ENCODE measurements at regions not wholly inside any gene's neighbourhood (a gene's known extent, or its start where the extent isn't known, plus 50 kb on each side); places are given as distances from the start of the nearest gene placed in this dataset.

DNA sequence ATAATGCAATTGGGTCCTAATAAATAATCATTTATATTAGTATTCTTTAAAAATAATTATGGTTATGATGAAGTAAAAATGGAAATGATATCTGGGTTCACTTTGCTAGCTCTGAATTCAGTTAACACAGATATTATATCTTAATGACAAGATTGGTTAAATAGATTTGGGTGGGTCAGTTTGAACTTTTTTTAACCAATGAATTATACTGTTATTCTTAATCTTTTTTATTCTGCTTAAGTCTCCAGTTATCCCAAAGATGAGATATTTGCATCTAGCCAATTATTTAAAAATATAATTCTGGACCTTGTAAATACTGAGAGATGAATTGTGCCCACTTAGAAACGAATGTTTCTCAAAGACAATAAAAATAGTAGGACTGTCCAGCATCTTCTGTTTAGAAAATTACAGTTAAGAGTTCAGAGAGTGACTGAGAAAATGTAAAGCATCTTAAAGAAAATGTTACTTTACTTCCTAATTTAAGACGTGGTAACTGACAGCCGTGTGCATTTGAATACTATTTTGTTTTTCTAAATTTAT lies 345.2 kb downstream of the USP25 start:
- DNase-seq: no peak

- no peak for DNase-seq
These were observed 346.0 kb downstream of the USP25 start for GRCh38 chr21:16075649-16076282.

- no peak for DNase-seq
These were observed 346.7 kb downstream of the USP25 start for GRCh38 chr21:16076465-16076864.

- DNase-seq: no peak
These were observed 348.6 kb downstream of the USP25 start for GRCh38 chr21:16078382-16078781.

GRCh38 chr21:16079830-16080229 lies 350.0 kb downstream of the USP25 start:
- no peak for DNase-seq

- no peak for DNase-seq
These were observed 351.5 kb downstream of the USP25 start for GRCh38 chr21:16081304-16081703.

DNA sequence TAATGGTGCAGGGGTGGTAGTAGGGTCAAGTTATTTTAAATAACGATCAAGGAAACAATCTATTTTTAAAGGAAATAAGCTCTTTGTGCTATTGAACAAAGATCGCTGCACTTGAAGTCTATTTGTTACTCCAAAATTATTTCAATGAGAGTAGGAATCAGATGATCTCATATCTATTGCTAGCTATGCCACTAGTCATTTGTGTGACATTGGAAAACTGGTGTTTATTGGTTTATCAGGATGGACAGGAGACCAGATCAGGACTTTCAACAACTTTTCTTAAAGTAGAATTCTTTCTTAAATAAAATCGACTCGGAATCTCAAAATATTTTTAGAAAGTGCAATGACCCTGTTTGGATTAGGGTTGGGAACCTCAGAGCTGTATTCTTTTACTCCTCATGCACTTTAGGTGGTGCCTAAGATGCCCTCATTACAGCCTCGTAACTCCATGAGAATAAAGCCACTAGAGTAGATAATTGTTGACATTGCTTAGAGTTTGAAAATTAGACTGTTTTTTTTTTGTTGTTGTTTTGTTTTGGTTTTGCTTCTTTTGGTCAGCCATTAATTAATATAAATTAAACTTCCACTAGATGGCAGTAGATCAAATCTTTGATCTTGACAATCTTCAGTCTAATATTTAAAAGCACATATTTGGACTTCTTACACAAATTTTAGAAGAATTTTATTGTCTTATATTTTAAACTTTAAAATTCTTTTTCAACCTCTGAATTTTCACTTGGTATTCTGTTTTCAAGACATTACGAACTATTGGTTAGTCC lies 352.4 kb downstream of the USP25 start:
- no peak for DNase-seq

GRCh38 chr21:16084776-16085364 lies 355.1 kb downstream of the USP25 start:
- no peak for DNase-seq

DNA sequence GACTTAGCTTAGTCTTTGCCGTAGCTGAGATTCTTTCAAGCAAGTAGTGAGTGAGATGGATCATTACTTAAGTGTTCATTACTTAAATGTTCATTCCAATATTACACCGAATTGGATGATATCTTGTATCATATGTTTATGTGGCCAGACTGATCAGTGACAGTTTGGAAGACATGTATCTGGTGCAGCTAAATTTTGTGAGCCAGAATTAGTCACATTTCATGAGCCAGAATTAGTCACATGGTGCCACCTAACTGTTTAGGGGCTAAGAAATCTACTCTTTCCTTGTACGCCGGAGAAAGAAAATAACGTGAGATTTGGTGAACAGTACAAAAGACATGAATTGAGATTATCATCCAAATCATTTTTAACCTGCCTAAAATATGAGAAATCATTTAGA lies 355.6 kb downstream of the USP25 start:
- DNase-seq: no peak

- no peak for DNase-seq
These were observed 356.3 kb downstream of the USP25 start for GRCh38 chr21:16086121-16086520.

DNA sequence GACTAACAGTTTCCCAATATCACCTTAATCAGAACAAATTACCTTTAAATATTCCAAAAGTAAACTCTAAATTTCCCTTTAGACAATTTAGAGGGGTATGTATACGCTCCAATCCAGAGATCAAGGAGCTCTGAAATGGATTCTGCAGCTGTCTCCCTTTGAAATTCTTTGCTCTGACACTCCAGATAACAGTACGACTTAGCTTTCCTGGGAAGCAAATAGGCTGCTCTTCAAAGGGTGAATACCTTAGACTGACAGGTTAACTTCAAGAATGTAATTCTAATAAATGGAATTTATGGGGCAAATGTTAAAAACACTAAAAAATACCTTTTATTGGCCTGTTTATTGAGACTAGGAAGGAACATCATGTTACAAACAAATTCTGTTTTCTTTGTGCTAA lies 357.2 kb downstream of the USP25 start:
- DNase-seq: no peak

DNA sequence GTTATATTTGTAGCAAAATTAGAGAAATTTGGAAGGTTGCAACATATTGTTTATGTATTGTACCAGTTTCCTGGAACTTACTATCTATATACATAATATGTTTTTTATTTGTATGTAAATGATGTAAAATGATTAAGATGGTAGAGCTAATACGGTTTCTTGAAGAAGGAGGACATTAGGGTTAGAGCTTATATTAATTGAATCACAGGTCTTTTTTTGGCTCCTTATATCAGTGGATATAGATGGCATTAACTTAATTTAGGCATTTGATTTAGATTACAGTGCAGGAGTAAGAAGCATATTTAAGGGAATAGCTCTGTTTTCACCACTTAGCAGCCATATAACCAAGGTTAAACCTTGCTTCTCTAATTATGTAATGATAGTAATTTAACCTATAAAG lies 357.7 kb downstream of the USP25 start:
- DNase-seq: no peak

GRCh38 chr21:16088056-16088455 lies 358.3 kb downstream of the USP25 start:
- no peak for DNase-seq

DNA sequence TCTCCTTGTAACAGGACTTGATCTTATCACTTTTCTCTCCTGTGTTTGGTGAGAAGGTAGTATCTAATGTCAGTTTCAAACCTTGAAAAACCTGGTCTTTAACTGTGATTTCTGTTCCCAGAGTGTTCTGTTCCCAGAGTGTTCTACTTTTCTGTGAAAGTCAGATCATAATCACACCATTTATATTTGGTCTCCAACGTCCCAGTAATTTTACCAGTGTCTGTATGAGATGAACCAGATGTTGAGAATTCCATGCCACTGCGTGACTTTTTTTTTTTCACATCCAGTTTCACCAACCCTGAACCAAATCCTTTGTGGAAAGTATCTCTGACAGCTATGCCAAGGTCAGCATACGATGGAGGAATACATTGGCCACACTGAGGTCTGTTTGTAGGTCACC lies 365.2 kb downstream of the USP25 start:
- no peak for DNase-seq

DNA sequence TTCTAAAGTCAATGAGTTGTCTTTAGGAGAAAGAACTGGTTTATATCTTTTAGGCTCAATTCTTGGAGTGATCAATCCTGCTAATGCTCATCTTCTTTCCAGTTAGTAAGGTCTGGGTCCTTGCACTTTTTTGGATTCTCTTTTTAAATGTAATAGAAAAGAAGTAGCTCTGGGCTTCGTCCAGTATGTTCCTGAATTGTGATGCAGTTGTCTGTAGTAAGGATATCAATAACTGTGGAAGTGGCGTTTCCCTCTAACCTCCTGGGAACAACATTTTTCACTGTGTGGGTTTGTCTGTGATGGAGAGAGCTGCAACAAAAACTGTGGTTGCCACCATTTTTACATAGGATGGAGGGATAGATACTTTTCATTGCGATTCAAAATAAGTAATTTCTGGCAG lies 367.2 kb downstream of the USP25 start:
- no peak for DNase-seq

DNA sequence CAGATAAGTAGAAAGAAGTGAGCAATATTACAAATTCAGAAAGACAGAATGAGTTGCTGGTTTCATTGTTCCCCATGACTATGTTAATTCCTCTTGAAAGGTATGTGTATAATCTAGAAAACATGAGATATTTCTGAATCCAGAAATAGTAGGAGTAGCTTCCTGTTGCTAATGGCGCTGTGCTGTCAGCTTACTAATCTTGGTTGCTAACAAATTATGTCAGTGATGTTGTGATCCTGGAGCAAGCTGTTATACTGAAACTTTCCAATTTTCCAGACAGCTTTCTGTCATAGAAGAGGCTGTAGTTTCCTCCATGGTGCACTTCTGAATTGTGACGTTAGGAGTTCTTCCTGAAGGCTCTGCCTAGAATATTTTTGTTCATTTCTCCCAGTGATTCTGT lies 372.3 kb downstream of the USP25 start:
- DNase-seq: no peak

DNA sequence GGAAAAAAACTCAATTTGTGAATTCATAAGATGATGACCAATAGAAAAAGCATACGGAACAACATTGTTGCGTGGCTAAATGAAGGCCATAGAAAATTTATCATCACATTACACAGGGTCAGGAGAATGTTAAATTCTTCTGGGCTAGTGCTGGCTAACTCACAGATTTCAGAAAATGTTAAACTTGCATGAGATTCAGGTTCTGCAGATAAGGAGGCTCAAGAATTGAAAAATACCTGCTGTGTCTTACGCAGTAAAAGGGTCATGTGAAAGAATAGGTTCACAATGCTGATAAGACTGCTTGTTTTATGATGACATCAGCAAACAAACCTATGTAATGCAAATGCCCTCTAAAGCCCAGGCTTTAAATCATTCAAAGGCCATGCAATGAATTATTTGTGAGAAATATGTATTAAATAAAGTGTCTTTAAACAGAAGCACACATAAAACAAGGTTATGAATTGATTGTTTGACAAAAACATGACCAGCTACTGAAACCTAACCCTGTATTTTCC lies 378.8 kb downstream of the USP25 start:
- DNase-seq: no peak

- no peak for DNase-seq
These were observed 383.4 kb downstream of the USP25 start for GRCh38 chr21:16113052-16113715.

DNA sequence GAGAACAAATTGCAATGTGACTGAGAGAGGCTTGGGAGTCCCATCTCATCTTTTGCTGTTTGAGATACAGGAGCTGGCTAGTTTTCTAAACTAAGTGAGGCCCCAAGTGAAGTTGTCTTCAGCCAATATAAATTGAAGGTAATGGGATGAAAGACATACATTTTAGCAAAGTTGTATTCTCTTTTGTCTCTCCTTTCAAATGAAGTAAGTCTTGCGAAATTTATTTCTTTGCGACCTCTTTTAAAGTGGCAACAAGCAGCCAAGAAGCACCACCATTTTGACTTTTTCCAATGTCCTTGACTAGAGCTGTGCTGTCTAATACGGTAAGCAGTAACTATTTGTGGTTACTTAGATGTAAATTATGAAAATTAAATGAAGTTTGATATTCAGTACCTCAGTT lies 385.7 kb downstream of the USP25 start:
- DNase-seq: no peak

DNA sequence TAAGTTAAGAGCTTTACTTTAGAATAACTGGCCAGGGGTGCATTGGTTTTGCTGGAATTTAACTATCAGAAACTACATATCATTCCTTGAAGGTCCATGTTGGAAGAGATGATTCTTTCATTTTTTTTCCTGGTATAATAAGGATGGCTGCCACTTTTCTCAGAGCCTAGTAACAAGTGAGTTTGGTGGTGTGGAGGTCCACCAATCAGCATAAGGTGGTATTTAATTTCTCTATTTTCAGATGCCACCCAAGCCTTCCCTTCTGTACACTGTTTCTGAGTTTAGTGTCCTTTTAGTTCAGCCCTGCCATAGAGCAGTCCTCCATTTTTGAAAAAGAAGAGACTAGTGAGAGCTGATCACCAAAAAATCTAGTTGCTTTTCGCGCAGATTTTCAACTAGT lies 386.3 kb downstream of the USP25 start:
- no peak for DNase-seq

DNA sequence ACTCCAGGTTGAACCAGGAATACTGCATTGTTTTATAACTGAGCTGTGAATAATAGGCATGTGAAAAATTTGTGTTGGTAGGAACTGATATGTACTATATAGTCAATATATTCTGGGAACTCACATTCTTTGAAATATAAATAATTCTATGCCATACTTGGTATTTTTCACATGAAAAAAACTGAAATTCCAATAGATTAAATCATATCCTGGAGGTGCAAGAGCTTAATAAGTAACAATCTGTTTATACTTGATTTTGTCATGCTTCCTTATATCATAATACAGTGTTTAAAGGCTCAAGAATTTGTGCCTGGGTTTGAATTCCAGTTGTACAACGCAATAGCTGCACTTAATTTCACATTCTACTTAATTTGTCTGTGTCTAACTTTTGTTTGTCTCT lies 387.0 kb downstream of the USP25 start:
- DNase-seq: no peak

DNA sequence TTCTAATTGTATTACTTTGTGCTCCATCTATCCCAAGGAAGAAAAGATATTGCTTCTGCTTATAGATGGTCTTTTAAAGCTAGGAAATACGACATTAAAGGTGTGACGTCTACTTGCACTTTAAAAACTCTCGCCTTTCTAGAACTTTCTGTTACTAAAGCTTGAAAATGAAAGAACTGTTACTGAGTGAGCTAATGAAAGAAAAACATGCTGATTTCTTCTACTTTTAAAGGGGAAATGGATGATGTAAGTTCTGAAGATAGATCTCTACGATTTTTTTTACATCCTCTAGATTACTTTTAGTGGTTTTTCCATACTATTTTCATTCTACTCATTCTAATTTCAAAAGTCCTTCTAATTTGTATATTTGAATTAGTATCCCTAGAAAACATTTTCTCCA lies 387.5 kb downstream of the USP25 start:
- DNase-seq: no peak

GRCh38 chr21:16117851-16118590 lies 388.2 kb downstream of the USP25 start:
- no peak for DNase-seq

Data from GOT3 (cell line).